HCEC 1CT (cell line): ENCODE measurements at regions not wholly inside any gene's neighbourhood (a gene's known extent, or its start where the extent isn't known, plus 50 kb on each side); places are given as distances from the start of the nearest gene placed in this dataset.
"Not testable (repeated sequence)": the region's sequence is repeated elsewhere in the genome, so short reads cannot be mapped to it uniquely, and the experiment has no call there.

Source experiments
- DNase-seq: peaks from one replicate; pipeline ENCODE4 v3.0.0-alpha.2; 2017

DNA sequence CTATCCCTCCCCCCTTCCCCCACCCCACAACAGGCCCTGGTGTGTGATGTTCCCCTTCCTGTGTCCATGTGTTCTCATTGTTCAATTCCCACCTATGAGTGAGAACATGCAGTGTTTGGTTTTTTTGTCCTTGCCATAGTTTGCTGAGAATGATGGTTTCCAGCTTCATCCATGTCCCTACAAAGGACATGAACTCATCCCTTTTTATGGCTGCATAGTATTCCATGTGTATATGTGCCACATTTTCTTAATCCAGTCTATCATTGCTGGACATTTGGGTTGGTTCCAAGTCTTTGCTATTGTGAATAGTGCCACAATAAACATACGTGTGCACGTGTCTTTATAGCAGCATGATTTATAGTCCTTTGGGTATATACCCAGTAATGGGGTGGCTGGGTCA is 52.3 kb upstream of the MAN1A2 start:
- not testable (repeated sequence) for DNase-seq

DNA sequence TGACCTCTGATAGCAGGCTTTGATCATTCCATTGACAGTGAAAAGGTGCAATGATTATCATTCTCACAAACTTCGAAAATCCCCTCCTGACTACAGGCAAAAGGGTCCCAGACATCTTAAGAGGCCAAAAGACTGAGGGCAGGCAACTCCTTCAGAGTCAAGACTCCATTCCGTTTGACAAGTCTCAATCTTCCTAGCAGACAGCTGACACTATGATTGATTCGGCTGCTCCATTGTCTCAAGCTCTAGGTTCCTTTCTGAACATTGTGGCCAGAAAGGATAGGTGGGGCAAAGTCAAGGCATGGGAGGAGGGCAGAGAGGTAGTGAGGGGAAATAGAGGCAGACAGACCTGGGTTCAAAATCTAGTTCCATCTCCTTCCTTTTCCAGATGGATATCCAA is 53.7 kb upstream of the MAN1A2 start:
- no peak for DNase-seq

DNA sequence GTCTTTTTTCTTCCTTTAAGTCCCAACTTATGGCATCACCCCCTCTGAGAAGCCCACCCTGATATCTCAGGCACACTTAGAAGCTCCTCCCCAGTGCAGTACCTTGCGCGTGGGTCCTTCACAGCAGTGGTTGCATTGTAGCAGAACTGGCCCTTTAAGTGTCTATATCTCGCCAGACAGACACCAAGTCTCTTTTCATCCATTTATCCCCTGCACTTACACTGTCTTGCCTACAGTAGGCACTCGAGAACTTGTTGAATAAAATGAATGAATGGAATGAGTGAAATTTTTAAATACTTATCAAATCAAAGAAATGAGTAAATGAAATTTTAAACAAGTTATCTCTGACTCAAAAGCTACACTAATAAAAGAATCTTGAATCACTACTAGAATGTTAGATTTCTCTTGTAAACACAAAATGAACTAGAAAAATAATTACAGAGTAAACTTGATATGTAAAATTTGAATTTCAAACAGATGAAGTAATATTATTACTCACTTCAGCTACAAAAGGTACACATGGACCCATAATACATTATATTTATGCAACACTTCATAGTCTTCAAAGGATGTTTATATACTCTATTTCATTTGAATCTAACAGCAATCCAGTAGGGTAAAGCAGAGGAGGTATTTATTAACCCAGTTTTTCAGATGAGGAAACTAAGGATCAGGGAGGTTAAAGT is 54.7 kb upstream of the MAN1A2 start:
- peak; percentile 56 for DNase-seq

DNA sequence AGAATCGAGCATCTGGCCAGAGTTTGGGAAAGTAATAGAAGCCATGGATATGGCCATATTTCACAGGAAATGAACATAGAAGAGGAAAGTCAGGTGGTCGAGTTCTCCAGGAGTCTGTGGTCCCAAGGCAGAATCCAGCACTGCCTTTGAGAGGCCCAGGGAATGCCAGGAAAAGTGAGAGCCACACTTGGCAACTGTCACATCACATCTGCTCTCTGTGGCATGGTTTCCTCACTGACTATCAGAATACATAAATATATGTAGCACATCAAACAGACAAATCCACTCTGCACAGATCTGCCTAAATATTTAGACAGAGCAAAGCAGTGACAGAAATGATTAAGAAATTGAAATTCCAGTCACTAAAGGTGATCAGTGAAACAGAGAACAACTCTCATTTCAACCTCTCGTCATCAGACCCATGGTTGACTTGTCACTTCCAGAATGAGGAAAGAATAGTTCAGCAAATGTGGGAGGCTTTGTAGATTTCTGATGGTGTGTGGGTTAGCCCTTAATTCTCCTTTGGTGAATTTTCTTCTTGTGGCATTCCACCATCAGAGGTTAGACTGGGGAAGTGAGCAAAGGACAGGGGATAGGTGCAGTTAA is 58.8 kb upstream of the MAN1A2 start:
- no peak for DNase-seq

DNA sequence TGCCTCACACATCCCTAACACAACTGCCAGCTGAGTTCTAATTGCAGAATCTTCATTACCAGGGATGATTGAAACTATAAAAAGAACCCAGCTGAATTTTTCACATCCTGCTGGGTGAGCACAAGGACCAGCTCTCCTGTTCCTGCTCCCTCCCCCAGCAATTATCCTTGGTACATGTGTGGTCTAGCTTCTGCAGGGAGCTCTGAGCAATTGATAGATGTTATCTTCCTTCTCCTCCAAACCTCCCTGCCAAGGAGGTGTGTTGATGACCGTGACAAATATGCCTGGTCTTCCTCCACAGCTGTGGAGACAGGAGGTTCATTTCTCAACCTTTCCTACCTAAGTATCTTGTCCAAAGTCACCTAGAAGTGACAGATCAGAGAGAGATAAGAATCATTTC is 65.3 kb upstream of the MAN1A2 start:
- DNase-seq: no peak

DNA sequence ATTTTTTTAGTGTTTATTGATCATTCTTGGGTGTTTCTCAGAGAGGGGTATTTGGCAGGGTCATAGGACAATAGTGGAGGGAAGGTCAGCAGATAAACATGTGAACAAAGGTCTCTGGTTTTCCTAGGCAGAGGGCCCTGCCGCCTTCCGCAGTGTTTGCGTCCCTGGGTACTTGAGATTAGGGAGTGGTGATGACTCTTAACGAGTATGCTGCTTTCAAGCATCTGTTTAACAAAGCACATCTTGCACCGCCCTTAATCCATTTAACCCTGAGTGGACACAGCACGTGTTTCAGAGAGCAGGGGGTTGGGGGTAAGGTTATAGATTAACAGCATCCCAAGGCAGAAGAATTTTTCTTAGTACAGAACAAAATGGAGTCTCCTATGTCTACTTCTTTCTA is 67.1 kb upstream of the MAN1A2 start:
- not testable (repeated sequence) for DNase-seq

DNA sequence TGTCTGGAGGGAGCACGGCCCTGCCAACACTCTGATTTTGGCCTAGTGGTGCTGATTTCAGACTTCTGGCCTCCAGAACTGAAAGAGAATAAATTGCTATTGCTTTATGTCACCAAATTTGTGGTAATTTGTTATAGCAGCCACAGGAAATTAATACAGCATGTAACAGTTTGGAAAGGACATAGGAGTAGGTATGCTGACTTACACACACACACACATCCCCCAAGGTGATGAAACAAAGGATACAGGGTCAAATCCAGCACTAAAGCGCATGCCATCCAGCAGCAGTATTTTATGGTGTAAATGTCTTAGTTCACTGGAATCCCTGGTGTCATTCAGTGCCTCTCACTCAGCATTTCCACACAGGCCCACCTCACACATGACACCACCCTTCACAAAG is 72.2 kb upstream of the MAN1A2 start:
- no peak for DNase-seq

DNA sequence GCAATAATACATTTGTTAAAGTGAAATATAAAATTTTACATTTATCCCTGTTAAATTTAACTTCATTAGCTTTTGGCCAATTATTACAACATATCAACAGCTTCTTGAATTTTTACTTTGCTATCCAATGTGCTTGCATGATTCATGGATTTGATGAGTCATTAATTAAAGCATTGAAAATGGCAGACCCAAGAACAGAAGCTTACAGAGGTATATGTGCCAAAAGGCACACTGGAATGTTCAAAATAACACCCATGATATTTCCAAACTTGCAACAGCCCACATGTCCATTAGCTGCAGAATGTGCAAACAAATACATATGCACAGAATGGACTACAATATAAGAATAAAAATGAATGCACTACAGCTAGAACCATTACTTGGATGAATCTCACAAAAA is 76.4 kb upstream of the MAN1A2 start:
- peak; percentile 17 for DNase-seq

DNA sequence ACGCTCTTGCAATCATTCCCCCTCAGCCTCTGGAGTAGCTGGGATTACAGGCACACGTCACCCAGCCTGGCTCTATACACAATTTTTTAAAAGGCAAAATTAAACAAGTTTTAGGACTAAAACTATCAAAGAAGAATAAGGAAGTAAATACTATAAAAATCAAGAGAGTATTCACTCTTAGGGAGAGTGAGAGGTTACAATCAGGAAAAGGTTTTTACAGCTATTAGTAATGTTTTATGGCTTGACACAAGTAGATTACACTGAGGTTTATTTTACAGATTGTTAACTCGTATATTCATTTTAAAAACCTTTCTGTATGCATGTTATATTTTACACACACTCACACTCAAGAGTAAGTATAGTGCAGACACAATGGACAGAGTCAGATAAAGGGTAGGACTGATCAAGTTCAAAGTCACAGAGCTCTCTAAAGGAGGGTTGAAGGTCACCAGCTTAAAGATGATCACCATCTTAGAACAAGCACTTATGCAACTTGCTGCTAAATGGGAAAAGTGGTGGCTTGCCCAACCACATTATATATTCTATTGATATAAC is 77.9 kb upstream of the MAN1A2 start:
- no peak for DNase-seq

DNA sequence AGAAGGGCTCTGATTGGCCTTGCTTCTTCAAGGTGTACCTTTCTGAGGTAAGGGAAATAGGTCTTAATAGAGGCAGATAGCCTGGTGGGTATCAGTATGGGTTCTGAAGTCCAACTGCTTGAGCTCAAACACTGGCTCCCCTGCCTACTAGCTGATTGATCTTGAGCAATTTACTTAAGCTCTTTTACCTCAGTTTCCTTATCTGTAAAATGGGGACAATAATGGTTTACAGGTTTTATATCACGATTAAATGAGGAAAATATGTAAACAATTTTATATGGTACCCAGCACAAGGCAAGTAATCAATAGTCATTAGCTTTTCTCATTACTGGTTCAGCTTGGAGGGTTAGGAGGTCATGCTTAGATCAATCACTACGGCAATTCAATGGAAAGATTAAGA is 75.8 kb upstream of the VTCN1 start:
- DNase-seq: no peak

DNA sequence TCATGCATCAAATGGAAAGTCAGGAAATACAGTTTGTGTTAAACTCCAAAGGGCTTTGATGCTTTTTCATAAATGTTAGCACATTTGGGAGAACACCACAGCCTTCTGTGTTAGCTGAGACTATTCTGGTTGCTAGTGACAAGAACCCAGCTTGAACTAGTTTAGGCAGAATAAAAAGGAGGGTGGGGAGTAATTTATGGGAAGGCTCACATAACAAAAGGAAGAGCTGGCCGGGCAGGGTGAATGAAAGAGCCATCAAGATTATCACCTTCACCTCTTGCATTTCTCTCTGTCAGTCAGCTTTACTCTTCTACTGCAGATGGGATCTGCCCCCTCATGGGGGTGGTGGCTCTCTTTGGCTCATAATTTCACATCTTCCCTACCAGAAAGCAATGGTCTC is 75.4 kb upstream of the VTCN1 start:
- no peak for DNase-seq

DNA sequence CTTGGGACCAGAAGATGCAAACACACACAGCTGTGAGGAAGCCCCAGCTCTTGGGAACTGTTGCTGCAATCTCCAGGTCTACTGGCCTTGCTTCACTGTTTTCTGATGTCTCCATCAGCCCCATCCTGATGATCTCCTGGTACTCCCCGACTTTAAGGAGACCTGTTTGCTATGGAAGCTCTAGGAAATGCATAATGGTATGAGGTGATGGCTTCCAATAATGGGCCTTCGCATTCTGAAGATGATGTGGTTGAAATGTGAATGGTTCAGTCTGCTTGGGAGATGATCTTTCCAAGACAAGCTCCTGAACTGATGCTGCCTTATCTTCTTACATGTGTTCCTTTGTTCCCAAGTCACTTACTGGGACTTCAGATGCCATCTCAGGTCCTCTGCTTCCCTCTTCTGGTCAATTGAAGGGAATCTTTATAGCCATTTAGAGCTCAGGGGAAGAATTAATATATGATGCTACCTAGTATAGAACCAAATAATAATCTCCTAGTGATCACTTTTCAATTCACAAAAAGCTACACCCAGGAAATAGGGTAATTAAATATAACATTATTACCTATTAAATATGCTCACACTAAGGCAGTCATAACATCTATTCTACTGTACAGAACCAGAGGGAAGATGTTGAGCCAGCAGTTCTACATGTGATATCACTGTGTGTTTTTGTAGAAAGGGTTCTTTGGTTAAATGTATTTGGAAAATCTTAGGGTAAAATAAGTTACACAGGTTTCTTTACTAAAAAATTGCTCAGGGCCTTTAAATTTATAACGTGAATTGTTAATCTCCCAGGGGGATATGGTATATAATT is 73.9 kb upstream of the VTCN1 start:
- peak; percentile 58 for DNase-seq

DNA sequence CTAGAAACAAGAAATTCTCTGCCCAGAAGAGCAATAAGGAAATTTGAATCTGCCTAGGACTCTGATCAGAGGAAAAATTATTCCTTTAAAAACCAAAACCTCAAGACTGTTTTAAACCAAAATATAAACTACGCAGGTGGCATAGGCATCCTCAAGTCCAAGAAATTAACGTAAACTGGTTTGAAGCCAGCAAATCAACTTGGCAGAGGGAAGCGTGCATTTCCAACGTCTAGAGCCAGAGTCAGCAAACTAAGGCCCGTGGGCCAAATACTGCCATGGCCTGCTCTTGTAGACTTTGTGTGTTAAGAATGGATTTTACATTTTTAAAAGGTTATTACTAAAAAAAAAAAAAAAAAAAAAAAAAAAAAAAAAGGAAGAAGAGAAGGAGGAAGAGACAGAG is 67.8 kb upstream of the VTCN1 start:
- no peak for DNase-seq

DNA sequence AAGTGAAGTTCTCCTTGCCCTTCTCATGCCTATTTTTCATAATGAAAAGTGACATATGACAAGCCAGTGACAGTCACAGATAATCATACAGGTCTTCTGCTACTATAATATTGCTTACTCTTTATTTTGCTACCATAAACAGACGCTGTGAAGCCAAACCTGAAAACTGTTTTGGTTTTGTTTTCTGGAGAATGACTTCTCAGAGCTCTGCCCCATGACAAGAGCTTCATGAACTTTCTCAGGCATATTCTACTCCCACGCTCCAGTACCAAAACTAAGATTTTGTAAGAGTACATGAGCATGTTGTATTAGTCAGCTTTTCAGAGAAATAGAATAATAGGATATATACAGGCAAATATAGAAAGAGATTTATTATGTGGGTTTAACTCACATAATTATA is 64.3 kb upstream of the VTCN1 start:
- no peak for DNase-seq

DNA sequence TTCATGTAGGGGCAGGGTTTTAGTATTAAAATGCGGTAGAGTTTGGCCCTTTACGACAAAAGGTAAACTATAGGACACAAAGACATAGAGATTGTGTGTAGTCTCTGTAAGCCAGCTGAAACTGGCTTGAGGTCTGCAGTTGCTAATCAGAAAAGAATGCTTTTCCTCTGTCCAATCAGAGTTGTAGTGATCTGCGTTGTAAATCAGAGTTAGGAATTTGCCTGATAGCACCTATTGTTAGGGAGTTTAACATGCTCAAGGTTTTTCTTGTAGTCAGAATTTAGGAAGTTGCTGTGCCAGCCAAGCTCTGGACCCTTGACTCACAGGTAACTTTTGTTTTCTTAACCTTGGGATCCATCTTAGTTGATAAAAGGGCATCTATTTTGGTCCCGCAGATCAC is 61.2 kb upstream of the VTCN1 start:
- DNase-seq: no peak

DNA sequence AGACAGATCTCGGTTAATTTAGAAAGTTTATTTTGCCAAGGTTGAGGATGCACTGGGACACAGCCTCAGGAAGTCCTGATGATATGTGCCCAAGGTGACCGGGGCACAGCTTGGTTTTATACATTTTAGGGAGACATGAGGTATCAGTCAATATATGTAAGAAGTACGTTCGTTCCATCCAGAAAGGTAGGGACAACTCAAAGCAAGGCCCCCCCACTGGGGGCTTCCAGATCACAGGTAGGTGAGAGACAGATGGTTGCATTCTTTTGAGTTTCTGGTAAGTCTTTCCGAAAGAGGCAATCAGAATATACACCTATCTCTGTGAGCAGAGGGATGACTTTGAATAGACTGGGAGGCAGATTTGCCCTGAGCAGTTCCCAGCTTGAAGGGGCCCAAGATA is 60.4 kb upstream of the VTCN1 start:
- DNase-seq: no peak

DNA sequence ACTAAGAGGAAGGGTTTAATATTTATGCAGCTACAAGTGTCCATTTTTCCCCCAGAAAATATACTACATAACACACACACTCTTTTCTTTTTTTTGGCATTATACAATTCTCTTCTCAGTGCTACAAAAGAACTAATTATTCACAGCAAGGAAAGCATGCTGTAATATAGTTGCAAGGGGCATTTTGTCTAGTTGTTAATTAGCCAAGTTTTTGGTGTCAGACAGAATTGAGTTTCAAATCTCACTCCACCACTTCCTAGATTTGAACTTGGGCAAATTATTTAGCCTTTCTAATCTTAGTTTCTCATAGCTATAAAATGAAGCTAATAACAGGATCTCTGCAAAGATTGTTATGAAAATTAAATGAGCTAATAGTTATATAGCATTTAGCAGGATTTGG is 60.0 kb upstream of the VTCN1 start:
- no peak for DNase-seq

DNA sequence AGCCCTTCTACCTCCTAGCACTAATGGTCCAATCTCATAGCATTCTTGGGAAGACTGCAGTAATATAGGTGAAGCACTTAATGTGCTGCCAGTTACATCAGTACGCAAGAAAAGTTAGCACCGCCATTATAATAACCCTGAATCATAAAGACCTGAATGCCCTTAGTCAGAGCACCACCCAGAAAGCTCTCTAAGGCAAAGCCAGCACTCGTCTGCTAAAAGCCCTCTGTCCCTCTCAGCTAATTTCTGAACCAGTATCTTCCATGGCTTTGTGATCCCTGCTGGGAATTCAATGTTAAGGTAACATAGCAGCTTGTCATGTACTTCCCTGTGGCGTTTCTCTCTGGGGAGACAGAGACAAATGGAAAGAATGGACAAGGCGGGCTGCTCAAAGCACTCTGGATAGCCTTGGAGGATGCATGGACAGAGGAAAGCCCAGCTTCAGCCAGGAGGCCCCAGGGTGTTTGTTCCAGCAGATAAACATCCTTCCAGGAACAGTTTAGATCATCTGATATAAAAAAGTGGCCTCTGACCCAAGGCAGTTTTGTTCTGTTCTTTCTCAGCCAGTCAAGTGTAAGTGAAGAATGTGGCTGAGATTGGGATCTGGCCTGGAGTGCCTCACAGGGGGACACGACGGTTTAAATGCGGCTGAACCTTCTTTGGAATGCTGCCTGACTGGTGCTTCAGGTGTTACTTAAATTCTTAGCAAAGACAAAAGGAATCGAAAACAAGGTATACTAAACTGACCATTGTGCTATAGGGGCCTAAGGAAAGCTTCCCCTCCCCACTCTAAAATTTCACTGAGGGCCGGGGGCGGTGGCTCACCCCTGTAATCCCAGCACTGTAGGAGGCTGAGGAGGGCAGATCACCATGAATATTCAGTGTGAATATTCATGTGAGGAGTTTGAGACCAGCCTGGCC is 58.1 kb upstream of the VTCN1 start:
- DNase-seq: no peak

DNA sequence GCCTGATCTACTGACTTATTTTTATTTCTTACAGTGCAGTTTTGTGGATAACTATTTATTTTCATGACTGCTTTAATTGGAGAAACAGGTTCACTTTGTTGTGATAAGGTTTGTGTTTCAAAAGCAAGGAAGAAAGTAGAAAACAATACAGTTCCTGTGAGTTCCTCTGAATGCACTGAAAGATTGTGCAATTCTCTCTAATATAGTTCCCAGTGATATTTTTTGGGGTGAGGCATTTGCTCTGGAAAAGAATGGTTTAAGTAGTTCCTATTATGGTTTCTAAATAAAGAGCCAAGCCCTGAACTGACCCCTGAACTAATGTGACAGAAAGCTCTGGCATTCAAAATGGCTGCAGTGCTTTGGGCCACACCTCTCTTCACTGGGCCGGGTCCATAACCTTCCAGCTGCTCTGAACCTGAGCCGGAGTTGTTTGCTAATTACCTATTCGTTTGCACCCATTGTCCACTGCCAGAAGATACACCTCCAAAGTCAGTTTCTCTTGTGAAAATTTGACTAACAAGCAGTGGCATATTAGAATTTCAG is 56.6 kb upstream of the VTCN1 start:
- DNase-seq: no peak

DNA sequence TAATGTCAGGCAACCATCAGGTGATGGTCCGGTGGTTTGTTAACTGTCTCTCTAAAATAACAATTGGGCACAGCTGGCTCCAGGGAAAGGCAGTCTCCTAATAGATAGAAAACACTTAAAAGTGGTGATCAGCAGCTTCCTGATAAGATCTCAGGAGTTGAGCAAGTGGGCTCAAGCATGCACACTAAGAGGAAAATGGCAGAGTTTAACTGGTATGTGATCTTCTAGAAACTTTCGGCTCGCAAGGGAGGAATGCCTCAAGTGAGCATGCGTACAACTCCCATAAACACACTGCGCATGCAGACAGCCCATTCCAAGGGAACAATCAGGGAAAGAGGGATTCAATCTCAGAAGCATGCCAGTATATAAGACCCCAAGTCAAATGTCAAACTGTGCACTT is 52.2 kb upstream of the VTCN1 start:
- DNase-seq: no peak

DNA sequence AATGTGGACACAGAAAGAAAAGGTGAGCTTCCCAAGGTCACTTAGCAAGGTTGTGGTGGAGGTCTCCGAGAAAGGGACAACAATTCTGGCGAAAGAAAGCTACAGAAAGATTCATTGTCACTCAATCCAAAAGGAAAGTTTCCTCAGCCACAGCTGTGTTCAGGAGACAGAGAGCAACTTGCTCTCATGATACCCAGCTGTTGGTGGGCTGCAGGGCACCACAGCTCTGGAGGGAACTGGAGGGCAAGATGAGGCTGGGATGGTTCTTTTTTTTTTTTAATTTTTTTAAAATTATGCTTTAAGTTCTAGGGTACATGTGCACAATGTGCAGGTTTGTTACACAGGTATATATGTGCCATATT is 50.7 kb upstream of the VTCN1 start:
- no peak for DNase-seq

DNA sequence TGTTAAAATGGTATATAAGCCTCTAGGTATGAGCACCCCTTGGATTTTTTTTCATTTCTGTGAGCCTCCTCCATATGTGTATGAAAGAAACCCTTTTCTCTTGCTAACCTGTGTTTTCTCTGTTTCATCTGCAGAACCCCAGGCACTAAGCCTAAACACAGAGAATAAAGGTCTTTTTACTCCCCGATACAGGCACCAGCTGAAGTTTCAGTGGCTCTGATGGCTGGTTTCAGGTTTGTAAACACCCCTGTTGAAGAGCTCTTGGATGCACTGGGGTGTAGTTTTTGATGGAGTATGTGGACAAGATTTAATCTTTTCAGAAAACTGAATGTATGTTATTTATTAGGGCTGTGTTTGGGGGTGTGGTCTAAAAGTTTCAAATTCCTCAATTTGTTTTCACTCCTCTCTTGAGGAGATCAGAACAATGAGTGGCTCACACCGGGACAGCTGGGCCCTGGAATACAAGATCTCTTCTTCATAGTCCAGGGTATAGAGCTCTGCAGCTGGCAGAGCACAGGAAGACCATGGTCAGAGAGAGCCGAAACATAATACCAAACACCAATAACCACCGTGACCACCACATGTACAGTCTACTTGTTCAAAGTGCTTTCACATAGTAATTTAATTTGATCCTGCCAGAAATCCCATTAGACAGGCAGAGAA is 50.2 kb upstream of the VTCN1 start:
- no peak for DNase-seq
